ENCODE measurements at regions not wholly inside any gene's neighbourhood (a gene's known extent, or its start where the extent isn't known, plus 50 kb on each side); places are given as distances from the start of the nearest gene placed in this dataset.

- TF ChIP-seq CTCF (IDR thresholded peaks at IDR 0.05 in 4 of 5, conservative IDR thresholded peaks at IDR 0.05 in 1 of 5) (no peak), POLR2A (IDR thresholded peaks at IDR 0.05) (no peak)
Observed at GRCh38 chr7:49261928-49262327, 337.6 kb downstream of the CDC14C start.
